NCI-H526 treated with DMSO at 0.1 percent for 48 hours (cell line): ENCODE measurements at regions not wholly inside any gene's neighbourhood (a gene's known extent, or its start where the extent isn't known, plus 50 kb on each side); places are given as distances from the start of the nearest gene placed in this dataset.

ENCODE experiments used
- DNase-seq: peaks from one replicate; lab custom pipeline; 2025; lab: John Stamatoyannopoulos, UW

DNA sequence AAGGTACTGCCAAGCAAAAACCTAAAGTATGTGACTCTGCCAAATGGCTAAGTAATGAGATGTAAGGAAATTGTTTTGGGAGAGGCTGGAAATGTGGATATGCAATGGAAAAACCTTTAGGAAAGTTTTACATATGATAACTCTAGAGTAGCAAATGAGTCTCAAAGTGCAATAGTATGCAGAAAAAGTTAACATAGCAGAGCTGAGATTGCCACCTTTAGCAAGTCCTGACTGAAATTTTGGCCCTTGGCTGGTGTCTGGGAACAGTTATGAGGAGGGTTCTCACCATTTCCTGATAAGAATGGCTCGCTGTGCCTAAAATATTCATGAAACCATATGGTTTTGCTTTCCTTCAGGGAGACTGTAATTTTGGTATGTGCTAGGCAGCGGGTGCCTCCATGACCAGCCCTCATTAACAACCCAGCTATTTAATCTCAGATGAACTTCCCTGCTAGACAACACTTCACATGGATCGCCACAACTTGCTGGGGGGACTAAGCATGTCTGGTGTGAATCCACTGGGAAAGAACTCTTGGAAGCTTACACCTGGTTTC, 72.3 kb upstream of the ERBB4 start:
- no peak for DNase-seq

DNA sequence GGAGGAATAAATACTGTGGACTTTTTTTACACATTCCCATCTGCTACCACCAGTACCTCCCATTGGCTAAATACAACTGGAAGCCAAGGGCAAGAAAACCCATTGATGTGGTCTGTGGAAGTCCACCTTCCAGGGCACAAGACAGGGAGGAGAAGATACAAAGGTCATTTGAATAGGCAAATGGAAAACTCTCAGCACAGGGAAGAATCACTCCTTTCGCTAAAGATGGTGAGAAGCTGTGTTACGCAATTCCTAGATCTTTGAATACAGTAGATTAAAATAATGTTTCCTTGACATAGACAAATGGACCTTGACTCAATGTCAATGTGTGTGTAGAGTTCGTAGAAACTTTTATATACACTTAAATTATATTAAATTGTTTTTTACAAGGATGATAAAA, 70.9 kb upstream of the ERBB4 start:
- no peak for DNase-seq

DNA sequence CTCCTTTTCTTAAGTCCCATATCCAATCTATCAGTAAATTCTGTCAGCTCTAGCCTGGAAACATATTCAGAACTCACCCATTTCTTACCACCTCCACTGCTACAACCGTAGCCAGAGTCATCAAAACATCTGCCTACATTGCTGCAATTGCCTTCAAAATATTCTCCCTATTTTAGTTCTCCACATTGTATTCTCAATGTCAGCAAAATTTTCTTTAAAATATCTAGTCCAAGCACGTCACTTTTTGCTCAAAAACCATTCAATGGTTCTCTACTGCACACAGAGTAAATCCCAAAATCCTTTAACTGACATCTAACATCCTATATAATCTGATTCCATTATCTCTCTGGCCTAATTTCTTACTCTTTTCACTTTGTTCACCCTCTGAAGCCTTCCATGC, 68.5 kb upstream of the ERBB4 start:
- DNase-seq = no peak

DNA sequence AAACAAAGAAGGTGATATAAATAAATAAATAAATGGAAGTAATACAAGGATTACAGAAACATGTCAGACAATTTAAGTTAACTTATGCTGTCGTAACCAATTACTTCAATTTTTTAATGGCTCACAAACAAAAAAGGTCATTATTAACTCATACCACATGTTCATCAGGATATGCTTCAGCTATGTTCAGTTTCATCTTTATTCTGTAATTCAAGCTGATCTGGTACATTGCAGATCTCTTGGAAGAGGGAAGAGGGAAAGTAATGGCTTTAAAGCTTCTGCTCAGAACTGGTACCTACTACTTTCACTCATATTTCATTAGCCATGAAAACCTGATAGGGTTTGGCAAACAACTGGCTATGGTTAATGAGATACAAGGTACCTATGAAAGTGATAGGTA, 67.6 kb upstream of the ERBB4 start:
- no peak for DNase-seq

DNA sequence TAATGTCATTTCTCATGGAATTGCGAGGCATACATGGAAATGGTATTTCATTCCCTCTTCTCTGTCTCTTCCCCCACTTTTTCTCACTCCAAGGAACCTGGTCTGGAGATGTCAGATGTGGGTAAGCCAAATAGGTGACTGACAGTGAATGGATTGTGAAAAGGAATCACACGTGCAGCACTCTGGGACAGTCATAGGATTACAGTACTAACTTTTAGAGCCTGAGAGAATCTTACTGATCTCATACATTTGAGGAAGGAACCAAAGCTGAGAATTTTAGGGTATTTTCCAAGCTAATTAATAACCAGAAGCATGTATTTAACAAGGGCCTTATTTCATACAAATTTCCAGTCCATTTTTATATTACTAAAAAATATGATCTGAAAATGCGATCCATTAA, 58.1 kb upstream of the ERBB4 start:
- DNase-seq = no peak

DNA sequence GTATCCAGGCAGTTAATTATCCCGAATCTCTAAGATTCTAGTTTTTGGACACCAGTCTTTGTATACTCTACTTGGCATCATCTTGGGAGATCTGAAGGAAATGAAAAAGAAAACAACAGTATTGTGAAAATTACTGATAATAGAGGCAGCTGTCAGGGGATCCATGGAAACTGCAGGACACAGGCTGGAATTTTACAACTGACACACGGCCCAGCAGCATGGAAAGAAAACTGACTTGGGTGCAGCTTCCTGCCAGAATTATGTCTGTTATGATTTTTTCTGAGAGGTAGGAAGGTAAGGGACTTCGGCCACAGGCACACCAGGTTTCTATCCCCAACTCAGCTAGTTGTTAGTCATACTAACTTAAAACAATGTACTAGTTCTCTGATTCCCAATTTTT, 57.7 kb upstream of the ERBB4 start:
- DNase-seq = no peak

DNA sequence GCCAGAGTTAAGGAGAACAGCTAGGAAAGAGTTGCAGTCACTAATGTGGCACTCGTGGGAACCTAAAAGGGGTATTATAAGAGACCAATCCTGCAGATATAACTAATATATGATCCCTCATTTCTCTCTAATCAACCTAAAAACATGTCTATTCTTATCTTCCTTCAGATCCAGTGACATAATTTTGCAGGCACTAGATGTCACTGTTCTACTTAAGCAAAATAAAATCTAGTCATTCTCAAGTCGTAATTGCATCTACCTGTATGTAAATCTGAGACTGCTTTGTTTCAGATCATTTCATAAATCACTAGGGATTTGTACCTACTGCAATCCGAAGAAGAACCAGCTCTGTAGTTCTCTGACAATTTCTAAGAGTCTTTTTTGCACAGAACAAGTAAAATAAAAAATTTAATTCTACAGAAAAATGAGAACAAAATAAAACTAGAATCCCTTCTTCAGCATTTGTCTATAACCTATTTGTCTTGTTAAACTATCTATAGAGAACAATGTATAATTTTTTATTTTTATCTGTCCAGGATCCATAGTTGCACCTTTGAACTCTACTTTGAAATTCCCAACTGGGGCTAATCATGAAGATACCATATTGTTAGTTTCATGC, 56.5 kb upstream of the ERBB4 start:
- DNase-seq = peak; percentile 75

DNA sequence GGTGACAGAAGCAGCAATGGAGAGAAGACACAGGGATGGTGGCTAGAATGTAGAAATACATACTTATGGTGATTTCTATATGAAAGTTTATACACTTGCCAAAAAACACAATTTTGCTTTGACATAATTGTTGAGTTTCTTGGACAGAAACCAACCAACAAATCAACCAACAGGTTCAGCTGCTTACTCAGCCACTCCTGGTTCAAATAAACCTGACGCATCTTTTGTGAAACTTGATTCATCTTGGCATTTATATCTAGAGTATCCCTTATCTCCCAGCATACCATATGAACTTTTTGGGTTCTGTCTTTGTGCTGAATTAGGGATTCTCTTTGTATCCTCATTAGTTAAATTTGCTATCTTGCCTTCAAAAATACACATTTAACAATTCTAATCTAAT, 54.1 kb upstream of the ERBB4 start:
- no peak for DNase-seq
